Activated CD4-positive, CD25-positive, alpha-beta regulatory T cell treated with anti-CD3 and anti-CD28 coated beads, Interleukin-2, amount 50 U/mL, for 24 hours (primary cell): ENCODE measurements at regions not wholly inside any gene's neighbourhood (a gene's known extent, or its start where the extent isn't known, plus 50 kb on each side); places are given as distances from the start of the nearest gene placed in this dataset.

Experiments used
- ATAC-seq, 2 donors: fragments of 150-1000 bp; cut with Tn5 transposase; one replicate each; pipeline ENCODE4 v1.10.0; 2021; ENCODE audit warnings: mild to moderate bottlenecking in 1 of 2, moderate library complexity in 1 of 2

DNA sequence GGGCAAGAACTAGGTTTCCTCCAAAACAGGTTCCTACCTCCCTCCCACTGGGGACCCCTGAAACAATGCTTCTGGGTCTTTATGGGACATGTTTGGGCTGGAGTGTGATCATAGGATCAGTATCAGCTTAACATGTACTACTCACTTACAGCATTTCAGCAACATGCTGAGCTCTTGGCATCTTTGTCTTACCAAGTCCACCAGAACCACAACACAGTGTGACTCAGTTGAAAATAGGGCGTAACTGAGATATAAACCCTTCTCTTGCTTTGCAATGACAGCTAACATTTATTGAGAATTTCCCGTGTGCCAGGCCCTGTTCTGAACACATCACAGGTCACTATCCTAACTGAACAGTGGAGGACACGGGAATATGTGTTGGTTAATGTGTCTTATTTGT, 218.5 kb upstream of the LNX1 start:
- no peak for ATAC-seq

DNA sequence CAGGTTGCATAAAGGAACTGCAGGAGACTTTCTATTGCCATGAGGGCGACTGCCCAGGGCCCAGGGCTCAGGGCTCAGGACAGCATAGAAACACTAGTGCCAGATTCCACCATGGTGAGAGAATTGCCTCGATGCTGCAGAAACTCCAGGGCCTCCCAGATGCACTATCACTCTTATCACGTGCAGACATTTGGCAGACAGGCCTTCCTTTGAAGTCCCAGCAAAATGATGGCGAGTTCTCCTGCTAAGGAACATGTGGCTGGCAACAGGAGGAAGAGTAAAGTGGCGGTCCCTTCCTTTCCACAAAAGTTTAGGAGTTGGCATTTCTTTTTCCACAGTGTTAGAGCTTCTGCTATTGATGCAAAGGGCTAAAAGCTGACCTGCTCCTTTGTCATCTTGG, 214.0 kb upstream of the LNX1 start:
- no peak for ATAC-seq

DNA sequence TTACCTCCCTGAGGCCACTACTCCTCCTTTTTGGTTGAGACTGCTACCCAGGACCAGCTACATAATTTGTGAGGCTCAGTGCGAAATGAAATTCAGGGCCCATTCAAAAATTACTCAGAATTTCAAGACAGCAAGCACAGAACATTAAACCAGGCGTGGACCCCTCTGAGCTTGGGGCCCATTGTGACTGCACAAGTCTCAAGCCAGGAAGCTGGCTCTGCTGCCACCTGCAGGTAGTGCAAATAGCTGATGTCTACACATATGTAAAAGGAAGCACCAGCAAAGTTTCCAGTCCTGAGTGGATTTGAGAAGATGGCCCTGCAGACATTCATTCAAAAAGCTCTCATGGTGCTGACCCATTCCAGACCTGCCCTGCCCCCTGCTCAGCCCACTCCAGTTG, 213.4 kb upstream of the LNX1 start:
- no peak for ATAC-seq

GRCh38 chr4:53802500-53802899, 211.2 kb upstream of the LNX1 start:
- no peak for ATAC-seq

DNA sequence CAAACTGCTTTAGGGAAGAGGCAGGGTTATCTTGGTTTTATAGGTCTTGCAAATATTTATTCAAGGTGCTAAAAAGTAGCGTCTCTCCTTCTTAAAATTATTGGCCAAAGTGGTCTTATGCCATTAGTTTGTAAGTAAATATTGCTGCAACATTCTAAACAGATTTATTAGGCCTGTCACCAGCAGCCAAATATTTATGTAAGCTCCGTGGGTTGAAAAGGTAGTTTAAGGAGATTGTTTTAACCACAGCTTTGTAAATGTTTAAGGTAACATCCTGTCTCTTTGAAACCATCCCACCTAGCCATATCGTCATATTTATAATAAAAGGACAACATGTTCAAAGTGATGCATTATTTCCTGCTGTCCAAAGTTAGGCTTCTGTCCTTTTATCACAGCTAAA, 210.1 kb upstream of the LNX1 start:
- no peak for ATAC-seq

DNA sequence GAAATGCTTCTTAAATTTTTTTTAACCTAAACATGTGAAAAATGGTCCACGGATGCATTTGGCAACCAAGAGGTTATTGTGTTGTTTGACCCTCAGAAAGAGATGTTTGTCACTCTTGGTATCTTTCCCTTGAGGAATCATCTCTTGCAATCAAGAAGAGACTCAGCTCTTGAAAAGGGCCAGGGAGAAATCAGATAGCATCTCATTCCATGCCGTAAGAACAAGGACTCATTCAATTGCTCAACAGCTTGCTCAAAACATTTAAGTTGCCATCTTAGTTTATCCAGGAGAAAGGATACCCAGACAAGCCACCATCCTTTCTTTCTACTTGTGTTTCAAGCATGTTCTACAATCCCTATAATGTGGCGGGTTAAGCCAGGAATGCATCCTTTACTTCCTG, 209.5 kb upstream of the LNX1 start:
- ATAC-seq: no peak

DNA sequence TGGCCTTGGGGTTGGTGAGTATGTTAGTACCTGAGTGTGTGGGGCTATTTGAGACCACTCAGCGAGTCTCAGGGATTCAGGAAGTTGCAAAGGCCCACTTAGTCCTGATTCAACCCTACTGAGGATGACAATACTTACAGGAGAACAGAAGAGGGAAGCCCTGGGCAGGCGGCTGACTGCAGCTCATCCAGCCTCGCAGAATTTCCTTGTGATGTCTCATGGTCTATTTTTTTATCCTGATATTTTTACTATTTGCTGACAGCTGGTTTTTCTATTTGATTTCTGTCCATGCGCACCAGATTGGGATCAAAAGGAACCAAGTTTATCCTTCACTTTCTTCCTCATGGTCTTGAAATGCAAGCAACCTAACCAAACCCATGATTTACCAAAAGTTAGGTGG, 201.8 kb upstream of the LNX1 start:
- ATAC-seq: no peak

DNA sequence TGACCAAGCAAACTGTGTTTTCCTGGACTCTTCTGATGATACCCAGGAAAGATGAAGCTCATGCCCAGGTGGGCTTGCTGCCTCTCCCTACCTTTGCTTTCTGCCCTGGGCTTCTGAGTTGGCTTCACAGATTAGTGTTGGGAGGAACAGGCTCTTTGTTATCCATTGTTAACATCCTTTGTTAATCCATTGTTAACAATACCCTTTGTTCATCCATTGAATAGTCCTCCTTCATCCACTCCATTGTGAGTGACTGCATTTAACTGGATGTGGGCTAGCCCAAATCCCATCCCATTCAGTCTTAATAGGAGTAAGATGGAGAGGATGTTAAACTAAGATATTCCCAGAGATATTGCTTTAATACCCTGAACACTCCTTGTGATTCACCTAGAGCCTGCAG, 199.0 kb upstream of the LNX1 start:
- no peak for ATAC-seq

DNA sequence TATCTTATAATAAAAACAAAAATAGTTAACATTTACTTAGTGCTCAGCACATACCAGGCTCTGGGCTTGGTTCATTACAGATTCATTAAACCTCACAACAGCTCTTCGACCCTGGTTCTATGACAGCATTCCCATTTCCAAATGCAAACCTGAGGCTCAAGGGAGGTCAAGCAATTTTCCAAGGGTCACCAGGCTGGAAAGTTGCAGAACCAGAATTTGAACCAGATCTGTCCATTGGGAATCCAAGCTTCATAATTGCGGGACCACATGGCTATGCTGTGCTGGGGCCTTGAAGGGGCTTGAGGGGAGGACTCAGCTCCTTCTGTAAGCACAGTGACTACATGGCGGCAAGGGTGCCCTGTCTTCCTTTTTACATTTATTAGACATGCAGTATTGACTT, 197.3 kb upstream of the LNX1 start:
- ATAC-seq: no peak

- no peak for ATAC-seq
Observed at GRCh38 chr4:53788011-53788410, 196.7 kb upstream of the LNX1 start.

GRCh38 chr4:53786632-53787031, 195.3 kb upstream of the LNX1 start:
- no peak for ATAC-seq

- no peak for ATAC-seq
Observed at GRCh38 chr4:53785996-53786395, 194.7 kb upstream of the LNX1 start.

DNA sequence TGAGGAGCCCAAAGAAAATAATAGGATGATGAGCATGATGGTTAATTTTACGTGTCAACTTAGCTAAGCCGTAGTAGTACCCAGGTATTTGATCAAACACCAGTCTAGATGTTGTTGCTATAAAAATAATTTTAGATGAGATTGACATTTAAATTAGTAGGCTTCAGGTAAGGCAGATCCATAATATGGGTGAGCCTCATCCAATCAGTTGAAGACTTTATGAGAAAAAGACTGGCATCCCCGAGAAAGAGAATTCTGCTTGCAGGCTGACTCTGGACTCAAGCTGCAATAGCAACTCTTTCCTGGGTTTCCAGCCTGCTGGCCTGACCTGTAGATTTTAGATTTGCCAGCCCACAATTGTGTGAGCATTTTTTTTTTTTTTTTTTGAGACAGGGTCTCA, 192.8 kb upstream of the LNX1 start:
- no peak for ATAC-seq

DNA sequence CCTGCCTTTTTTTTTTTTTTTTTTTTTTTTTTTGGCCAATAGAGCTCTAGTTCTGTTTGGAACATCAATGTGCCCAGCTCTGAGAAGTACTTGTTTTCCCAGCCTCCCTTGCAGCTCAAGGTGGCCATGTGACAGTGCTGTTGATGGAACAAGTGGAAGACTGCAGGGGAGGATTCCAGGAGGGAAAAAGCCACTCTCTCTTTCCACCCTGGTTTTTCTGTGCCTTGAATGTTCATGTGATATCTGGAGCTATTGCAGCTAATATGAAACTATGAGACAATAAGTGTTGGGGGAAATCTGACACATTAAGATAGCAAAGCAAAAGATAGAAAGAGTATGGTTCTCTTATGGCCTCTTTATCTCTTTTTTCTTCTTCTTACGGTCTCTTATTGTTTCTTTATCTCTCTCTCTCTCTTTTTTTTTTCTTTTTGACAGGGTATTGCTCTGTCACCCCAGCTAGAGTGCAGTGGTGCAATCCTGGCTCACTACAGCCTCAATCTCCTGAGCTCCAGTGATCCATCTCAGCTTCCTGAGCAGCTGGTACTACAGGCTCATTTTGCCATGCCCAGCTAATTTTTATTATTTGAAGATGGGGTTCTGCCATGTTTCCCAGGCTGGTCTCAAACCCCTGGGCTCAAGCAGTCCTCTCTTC, 192.0 kb upstream of the LNX1 start:
- ATAC-seq: no peak

GRCh38 chr4:53782458-53782845, 191.2 kb upstream of the LNX1 start:
- ATAC-seq: no peak

DNA sequence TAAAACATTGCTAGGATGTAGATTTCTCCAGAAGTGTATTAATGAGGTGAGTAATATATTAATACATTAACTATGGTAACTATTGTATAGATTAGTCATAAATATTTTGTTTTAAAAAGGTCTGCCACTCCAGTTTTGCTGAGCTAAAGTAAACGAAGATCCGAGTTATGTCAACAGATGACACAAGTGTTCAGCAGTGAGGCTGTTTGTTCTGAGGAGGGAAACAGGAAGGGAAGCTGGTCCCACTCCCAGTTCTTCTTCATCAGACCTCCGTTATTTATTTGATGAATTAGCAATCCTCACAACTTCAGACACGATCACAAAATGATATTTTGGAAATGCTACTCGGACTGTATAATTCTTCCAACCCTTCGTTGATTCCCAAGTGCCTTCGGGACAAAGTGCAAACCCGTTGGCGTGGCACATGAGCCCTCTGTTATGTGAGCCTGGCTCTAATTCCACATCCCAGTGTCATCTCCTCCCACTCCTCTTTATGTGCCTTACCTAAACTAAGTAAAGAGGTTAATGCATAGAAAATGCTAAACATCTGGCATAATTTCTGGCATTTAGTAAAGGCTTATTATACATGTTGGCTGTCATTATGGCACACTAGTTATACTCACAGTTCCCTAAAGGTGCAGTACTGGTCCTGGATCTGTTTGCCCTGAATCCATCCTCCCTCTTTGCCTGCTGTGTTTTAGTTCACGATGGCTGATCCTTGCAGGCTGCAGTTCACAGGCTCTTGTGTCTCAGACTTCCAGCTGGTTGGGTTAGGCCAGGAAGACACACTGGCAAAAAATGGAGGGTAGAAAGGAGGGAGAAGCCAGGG, 190.6 kb upstream of the LNX1 start:
- ATAC-seq: no peak

- ATAC-seq: no peak
Observed at GRCh38 chr4:53780736-53781400, 189.6 kb upstream of the LNX1 start.

GRCh38 chr4:53779025-53779424, 187.7 kb upstream of the LNX1 start:
- no peak for ATAC-seq

- no peak for ATAC-seq
Observed at GRCh38 chr4:53778155-53778554, 186.9 kb upstream of the LNX1 start.

GRCh38 chr4:53777244-53777984, 186.1 kb upstream of the LNX1 start:
- no peak for ATAC-seq

GRCh38 chr4:53776141-53776540, 184.9 kb upstream of the LNX1 start:
- ATAC-seq: no peak

GRCh38 chr4:53775381-53775780, 184.1 kb upstream of the LNX1 start:
- ATAC-seq: no peak

DNA sequence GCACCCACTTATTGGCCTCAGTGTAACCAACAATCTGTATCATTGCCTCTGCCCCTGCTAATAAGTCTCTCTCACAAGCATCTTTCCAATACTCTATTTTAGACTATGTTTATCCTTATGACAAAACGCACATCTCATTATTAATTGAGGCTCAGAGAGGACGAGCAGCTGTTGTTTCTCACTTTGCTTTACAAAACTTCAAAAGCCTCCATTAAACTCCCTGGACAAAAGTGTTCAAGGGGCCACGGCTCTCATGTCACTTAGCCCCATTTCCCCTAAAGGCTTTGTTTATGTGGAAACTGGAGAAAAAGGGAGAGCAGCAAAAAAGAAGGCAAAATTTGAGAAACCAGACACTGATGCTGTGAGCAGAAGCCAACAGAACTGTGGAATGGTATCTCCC, 180.0 kb upstream of the LNX1 start:
- no peak for ATAC-seq
